GM23338 (cell line): ENCODE measurements at regions not wholly inside any gene's neighbourhood (a gene's known extent, or its start where the extent isn't known, plus 50 kb on each side); places are given as distances from the start of the nearest gene placed in this dataset.

Source experiments
- ATAC-seq: fragments of 200-7000 bp; cut with Tn5 transposase; 3 replicates; pipeline ENCODE4 v1.9.1; 2020
- DNase-seq: peaks from one replicate; pipeline ENCODE4 v3.0.0-alpha.2; 2015; ENCODE audit warnings: low spot score
- H2AFZ ChIP-seq: fragments of 200-600 bp; sonication (generic); 2 replicates; pipeline ENCODE4 v1.8.0; 2016; ENCODE audit warnings: antibody characterized with exemption, mild to moderate bottlenecking, moderate library complexity
- H3F3A ChIP-seq: fragments of 200-600 bp; sonication (generic); replicated peaks from 2 replicates; pipeline ENCODE4 v1.8.0; 2017; ENCODE audit warnings: antibody characterized with exemption, mixed run types, low read depth
- H3K27ac ChIP-seq: fragments of 200-600 bp; sonication (generic); 2 replicates; pipeline ENCODE4 v1.6.1; 2016; ENCODE audit warnings: low read depth
- H3K27me3 ChIP-seq: fragments of 200-600 bp; sonication (generic); 2 replicates; pipeline ENCODE4 v1.8.0; 2016; ENCODE audit warnings: mild to moderate bottlenecking, mixed run types, moderate library complexity; ENCODE audit not compliant: insufficient read depth
- H3K36me3 ChIP-seq: fragments of 200-600 bp; sonication (generic); 2 replicates; pipeline ENCODE4 v1.8.0; 2016; ENCODE audit warnings: mild to moderate bottlenecking; ENCODE audit not compliant: insufficient read depth
- H3K4me1 ChIP-seq: fragments of 200-600 bp; sonication (generic); 2 replicates; pipeline ENCODE4 v1.8.0; 2016; ENCODE audit warnings: mild to moderate bottlenecking, moderate library complexity; ENCODE audit not compliant: insufficient read depth
- H3K4me2 ChIP-seq: fragments of 200-600 bp; sonication (generic); 2 replicates; pipeline ENCODE4 v1.7.1; 2017; ENCODE audit warnings: mixed run types
- H3K4me3 ChIP-seq: fragments of 200-600 bp; sonication (generic); 2 replicates; pipeline ENCODE4 v1.6.1; 2016; ENCODE audit warnings: mixed run types
- H3K79me2 ChIP-seq: fragments of 200-600 bp; sonication (generic); replicated peaks from 2 replicates; pipeline ENCODE4 v1.8.0; 2017; ENCODE audit warnings: mild to moderate bottlenecking; ENCODE audit not compliant: insufficient read depth
- H3K9me2 ChIP-seq: fragments of 200-600 bp; sonication (generic); 2 replicates; pipeline ENCODE4 v1.8.0; 2017; ENCODE audit not compliant: insufficient read depth
- H4K20me1 ChIP-seq: fragments of 200-600 bp; sonication (generic); replicated peaks from 2 replicates; pipeline ENCODE4 v1.8.0; 2017; ENCODE audit warnings: mild to moderate bottlenecking; ENCODE audit not compliant: insufficient read depth
- H3K27ac Mint-ChIP-seq: 2 replicates; pipeline ENCODE4 v1.8.0; 2020; ENCODE audit warnings: inconsistent platforms, mild to moderate bottlenecking, moderate library complexity, mixed read lengths
- H3K27me3 Mint-ChIP-seq: 3 replicates; pipeline ENCODE4 v1.8.0; 2022; ENCODE audit warnings: low read depth, mild to moderate bottlenecking, moderate library complexity, mixed read lengths, inconsistent platforms; ENCODE audit not compliant: insufficient read depth, poor library complexity
- H3K36me3 Mint-ChIP-seq: 3 replicates; pipeline ENCODE4 v1.8.0; 2021; ENCODE audit warnings: low read depth, mild to moderate bottlenecking, inconsistent platforms, moderate library complexity, mixed read lengths
- H3K4me1 Mint-ChIP-seq: 3 replicates; pipeline ENCODE4 v1.8.0; 2020; ENCODE audit warnings: mild to moderate bottlenecking, inconsistent platforms, mixed read lengths
- H3K4me3 Mint-ChIP-seq: 3 replicates; pipeline ENCODE4 v1.8.0; 2021; ENCODE audit warnings: moderate library complexity, mild to moderate bottlenecking, inconsistent platforms, mixed read lengths
- H3K9me3 Mint-ChIP-seq: 3 replicates; pipeline ENCODE4 v1.8.0; 2020; ENCODE audit warnings: moderate library complexity, mild to moderate bottlenecking, inconsistent platforms, mixed read lengths
- CREB1 ChIP-seq: fragments of 250-450 bp; sonication (Bioruptor Pico); IDR thresholded peaks from 2 replicates; pipeline ENCODE4 v1.5.0; 2020; ENCODE audit warnings: low read depth, mild to moderate bottlenecking, moderate library complexity
- EZH2 ChIP-seq: fragments of 200-600 bp; sonication (generic); IDR thresholded peaks from one replicate; pipeline ENCODE4 v1.8.0; 2017; ENCODE audit warnings: antibody characterized with exemption, mild to moderate bottlenecking, low read depth; ENCODE audit not compliant: unreplicated experiment
- EZH2phosphoT487 ChIP-seq: fragments of 200-600 bp; sonication (generic); IDR thresholded peaks from one replicate; pipeline ENCODE4 v1.8.1; 2018; ENCODE audit warnings: antibody characterized with exemption; ENCODE audit not compliant: unreplicated experiment
- JUNB ChIP-seq: IDR thresholded peaks from one replicate; pipeline ENCODE4 v1.6.1; 2016; ENCODE audit warnings: antibody characterized with exemption; ENCODE audit not compliant: unreplicated experiment
- NANOG ChIP-seq: IDR thresholded peaks from 2 replicates; pipeline ENCODE4 v1.6.1; 2016; ENCODE audit warnings: antibody characterized with exemption, borderline replicate concordance
- POLR2AphosphoS5 ChIP-seq: IDR thresholded peaks from 2 replicates; pipeline ENCODE4 v1.6.1; 2016; ENCODE audit warnings: antibody characterized with exemption, low read depth
- STAT1 ChIP-seq: IDR thresholded peaks from one replicate; pipeline ENCODE4 v1.6.1; 2016; ENCODE audit warnings: antibody characterized with exemption; ENCODE audit not compliant: unreplicated experiment
- ZNF114 ChIP-seq: fragments of 250-450 bp; sonication (Bioruptor Pico); IDR thresholded peaks from 2 replicates; pipeline ENCODE4 v1.5.0; 2020; ENCODE audit warnings: mild to moderate bottlenecking, moderate library complexity
- ZNF331 ChIP-seq: fragments of 250-450 bp; sonication (Bioruptor Pico); IDR thresholded peaks from 2 replicates; pipeline ENCODE4 v1.5.0; 2020; ENCODE audit warnings: low read depth, mild to moderate bottlenecking, moderate library complexity
- TF ChIP-seq, protein P1 (sequence below): IDR thresholded peaks from one replicate; pipeline ENCODE4 v1.6.1; 2018; ENCODE audit warnings: antibody characterized with exemption; ENCODE audit not compliant: unreplicated experiment
- TF ChIP-seq, protein P2 (sequence below): IDR thresholded peaks from 2 replicates; pipeline ENCODE4 v1.6.1; 2016; ENCODE audit warnings: antibody characterized with exemption
- TF ChIP-seq, protein P3 (sequence below): fragments of 250-450 bp; sonication (Bioruptor Pico); IDR thresholded peaks from 2 replicates; pipeline ENCODE4 v1.5.0; 2020; ENCODE audit warnings: mild to moderate bottlenecking, moderate library complexity
- TF ChIP-seq, protein P4 (sequence below), 2 experiments: fragments of 200-600 bp in 1 of 2; sonication (generic) in 1 of 2; conservative IDR thresholded peaks; 2 replicates each; pipeline versions ENCODE4 v1.5.1 to v1.6.1; 2016 to 2017; ENCODE audit warnings: antibody characterized with exemption in 2 of 2, low read depth in 2 of 2, mild to moderate bottlenecking in 2 of 2, moderate library complexity in 1 of 2

DNA sequence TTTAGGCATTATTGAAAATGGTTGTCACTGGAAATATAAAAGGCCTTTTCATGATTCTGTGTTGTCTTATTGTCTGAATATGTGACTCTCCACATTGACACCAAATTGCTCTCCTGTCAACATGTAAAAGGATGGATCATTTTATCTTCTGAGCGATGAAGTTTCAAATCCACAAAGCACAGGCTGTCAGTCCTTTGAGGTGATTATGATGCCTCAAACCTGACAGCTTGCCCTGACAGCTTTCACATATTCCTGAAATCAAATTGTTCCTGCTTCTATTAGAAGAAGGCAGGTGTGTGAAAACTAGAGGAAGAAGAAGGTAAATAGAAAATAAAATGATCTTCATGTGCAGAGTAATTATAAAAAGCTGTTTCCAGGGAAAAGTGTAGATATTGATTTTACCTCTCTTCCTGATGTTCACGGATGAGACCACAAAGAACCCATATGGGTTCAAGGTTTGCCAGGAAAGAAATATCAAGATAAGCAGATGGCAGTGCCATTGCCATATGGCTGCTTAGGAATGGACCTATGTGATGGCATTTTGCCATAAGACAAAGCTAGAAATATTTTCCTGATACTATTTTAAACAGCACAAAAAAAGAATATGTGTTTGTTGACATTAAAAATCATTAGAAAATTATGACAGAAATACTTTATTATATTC is 1006.3 kb upstream of the AGA start:
- DNase-seq: no peak
- Histone ChIP-seq H3K9me2 (0 out of 2 replicates have a peak, but pooled peaks cover 7% of the 10 kb centered on the region), H3K27me3 (no peaks in the 10 kb centered on the region), H3K27ac (no peak overlapping the region), H3F3A (no peaks in the 10 kb centered on the region), H3K36me3 (no peaks in the 10 kb centered on the region), H3K4me2 (no peak overlapping the region), H4K20me1 (no peaks in the 10 kb centered on the region), H3K4me1 (no peaks in the 10 kb centered on the region), H2AFZ (no peak overlapping the region), H3K79me2 (no peaks in the 10 kb centered on the region), H3K4me3 (no peak overlapping the region)
- no peak for TF ChIP-seq CREB1 (CRISPR knock-in tag)
- no peak for TF ChIP-seq ZNF114
- TF ChIP-seq, protein P1, sequence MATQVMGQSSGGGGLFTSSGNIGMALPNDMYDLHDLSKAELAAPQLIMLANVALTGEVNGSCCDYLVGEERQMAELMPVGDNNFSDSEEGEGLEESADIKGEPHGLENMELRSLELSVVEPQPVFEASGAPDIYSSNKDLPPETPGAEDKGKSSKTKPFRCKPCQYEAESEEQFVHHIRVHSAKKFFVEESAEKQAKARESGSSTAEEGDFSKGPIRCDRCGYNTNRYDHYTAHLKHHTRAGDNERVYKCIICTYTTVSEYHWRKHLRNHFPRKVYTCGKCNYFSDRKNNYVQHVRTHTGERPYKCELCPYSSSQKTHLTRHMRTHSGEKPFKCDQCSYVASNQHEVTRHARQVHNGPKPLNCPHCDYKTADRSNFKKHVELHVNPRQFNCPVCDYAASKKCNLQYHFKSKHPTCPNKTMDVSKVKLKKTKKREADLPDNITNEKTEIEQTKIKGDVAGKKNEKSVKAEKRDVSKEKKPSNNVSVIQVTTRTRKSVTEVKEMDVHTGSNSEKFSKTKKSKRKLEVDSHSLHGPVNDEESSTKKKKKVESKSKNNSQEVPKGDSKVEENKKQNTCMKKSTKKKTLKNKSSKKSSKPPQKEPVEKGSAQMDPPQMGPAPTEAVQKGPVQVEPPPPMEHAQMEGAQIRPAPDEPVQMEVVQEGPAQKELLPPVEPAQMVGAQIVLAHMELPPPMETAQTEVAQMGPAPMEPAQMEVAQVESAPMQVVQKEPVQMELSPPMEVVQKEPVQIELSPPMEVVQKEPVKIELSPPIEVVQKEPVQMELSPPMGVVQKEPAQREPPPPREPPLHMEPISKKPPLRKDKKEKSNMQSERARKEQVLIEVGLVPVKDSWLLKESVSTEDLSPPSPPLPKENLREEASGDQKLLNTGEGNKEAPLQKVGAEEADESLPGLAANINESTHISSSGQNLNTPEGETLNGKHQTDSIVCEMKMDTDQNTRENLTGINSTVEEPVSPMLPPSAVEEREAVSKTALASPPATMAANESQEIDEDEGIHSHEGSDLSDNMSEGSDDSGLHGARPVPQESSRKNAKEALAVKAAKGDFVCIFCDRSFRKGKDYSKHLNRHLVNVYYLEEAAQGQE: no peak
- TF ChIP-seq POLR2AphosphoS5: no peak
- TF ChIP-seq JUNB: no peak
- TF ChIP-seq STAT1: no peak
- TF ChIP-seq EZH2phosphoT487: no peak
- TF ChIP-seq, protein P2, sequence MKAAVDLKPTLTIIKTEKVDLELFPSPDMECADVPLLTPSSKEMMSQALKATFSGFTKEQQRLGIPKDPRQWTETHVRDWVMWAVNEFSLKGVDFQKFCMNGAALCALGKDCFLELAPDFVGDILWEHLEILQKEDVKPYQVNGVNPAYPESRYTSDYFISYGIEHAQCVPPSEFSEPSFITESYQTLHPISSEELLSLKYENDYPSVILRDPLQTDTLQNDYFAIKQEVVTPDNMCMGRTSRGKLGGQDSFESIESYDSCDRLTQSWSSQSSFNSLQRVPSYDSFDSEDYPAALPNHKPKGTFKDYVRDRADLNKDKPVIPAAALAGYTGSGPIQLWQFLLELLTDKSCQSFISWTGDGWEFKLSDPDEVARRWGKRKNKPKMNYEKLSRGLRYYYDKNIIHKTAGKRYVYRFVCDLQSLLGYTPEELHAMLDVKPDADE: no peak
- TF ChIP-seq NANOG: no peak
- TF ChIP-seq, protein P3, sequence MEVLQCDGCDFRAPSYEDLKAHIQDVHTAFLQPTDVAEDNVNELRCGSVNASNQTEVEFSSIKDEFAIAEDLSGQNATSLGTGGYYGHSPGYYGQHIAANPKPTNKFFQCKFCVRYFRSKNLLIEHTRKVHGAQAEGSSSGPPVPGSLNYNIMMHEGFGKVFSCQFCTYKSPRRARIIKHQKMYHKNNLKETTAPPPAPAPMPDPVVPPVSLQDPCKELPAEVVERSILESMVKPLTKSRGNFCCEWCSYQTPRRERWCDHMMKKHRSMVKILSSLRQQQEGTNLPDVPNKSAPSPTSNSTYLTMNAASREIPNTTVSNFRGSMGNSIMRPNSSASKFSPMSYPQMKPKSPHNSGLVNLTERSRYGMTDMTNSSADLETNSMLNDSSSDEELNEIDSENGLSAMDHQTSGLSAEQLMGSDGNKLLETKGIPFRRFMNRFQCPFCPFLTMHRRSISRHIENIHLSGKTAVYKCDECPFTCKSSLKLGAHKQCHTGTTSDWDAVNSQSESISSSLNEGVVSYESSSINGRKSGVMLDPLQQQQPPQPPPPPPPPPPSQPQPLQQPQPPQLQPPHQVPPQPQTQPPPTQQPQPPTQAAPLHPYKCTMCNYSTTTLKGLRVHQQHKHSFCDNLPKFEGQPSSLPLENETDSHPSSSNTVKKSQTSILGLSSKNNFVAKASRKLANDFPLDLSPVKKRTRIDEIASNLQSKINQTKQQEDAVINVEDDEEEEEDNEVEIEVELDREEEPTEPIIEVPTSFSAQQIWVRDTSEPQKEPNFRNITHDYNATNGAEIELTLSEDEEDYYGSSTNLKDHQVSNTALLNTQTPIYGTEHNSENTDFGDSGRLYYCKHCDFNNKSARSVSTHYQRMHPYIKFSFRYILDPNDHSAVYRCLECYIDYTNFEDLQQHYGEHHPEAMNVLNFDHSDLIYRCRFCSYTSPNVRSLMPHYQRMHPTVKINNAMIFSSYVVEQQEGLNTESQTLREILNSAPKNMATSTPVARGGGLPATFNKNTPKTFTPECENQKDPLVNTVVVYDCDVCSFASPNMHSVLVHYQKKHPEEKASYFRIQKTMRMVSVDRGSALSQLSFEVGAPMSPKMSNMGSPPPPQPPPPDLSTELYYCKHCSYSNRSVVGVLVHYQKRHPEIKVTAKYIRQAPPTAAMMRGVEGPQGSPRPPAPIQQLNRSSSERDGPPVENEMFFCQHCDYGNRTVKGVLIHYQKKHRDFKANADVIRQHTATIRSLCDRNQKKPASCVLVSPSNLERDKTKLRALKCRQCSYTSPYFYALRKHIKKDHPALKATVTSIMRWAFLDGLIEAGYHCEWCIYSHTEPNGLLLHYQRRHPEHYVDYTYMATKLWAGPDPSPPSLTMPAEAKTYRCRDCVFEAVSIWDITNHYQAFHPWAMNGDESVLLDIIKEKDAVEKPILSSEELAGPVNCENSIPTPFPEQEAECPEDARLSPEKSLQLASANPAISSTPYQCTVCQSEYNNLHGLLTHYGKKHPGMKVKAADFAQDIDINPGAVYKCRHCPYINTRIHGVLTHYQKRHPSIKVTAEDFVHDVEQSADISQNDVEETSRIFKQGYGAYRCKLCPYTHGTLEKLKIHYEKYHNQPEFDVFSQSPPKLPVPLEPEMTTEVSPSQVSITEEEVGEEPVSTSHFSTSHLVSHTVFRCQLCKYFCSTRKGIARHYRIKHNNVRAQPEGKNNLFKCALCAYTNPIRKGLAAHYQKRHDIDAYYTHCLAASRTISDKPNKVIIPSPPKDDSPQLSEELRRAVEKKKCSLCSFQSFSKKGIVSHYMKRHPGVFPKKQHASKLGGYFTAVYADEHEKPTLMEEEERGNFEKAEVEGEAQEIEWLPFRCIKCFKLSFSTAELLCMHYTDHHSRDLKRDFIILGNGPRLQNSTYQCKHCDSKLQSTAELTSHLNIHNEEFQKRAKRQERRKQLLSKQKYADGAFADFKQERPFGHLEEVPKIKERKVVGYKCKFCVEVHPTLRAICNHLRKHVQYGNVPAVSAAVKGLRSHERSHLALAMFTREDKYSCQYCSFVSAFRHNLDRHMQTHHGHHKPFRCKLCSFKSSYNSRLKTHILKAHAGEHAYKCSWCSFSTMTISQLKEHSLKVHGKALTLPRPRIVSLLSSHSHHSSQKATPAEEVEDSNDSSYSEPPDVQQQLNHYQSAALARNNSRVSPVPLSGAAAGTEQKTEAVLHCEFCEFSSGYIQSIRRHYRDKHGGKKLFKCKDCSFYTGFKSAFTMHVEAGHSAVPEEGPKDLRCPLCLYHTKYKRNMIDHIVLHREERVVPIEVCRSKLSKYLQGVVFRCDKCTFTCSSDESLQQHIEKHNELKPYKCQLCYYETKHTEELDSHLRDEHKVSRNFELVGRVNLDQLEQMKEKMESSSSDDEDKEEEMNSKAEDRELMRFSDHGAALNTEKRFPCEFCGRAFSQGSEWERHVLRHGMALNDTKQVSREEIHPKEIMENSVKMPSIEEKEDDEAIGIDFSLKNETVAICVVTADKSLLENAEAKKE (CRISPR knock-in tag): no peak
- no peak for TF ChIP-seq ZNF331 (CRISPR knock-in tag)
- TF ChIP-seq, protein P4, sequence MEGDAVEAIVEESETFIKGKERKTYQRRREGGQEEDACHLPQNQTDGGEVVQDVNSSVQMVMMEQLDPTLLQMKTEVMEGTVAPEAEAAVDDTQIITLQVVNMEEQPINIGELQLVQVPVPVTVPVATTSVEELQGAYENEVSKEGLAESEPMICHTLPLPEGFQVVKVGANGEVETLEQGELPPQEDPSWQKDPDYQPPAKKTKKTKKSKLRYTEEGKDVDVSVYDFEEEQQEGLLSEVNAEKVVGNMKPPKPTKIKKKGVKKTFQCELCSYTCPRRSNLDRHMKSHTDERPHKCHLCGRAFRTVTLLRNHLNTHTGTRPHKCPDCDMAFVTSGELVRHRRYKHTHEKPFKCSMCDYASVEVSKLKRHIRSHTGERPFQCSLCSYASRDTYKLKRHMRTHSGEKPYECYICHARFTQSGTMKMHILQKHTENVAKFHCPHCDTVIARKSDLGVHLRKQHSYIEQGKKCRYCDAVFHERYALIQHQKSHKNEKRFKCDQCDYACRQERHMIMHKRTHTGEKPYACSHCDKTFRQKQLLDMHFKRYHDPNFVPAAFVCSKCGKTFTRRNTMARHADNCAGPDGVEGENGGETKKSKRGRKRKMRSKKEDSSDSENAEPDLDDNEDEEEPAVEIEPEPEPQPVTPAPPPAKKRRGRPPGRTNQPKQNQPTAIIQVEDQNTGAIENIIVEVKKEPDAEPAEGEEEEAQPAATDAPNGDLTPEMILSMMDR (conservative IDR thresholded peaks at IDR 0.05; ENCODE audit: low read depth in 2 of 2): no peak
- no peak for TF ChIP-seq EZH2
- H3K4me3 Mint-ChIP-seq: no peak overlapping the region
- no peaks in the 10 kb centered on the region; the same call in 2 of the 3 replicates for H3K36me3 Mint-ChIP-seq
- no peaks in the 10 kb centered on the region for H3K4me1 Mint-ChIP-seq
- ATAC-seq: no peak
- no peak overlapping the region for H3K27ac Mint-ChIP-seq
- H3K9me3 Mint-ChIP-seq: no peaks in the 10 kb centered on the region
- H3K27me3 Mint-ChIP-seq: no peaks in the 10 kb centered on the region
